Mesodermal cell (in vitro differentiated cells): ENCODE measurements at regions not wholly inside any gene's neighbourhood (a gene's known extent, or its start where the extent isn't known, plus 50 kb on each side); places are given as distances from the start of the nearest gene placed in this dataset.

Experiments used
- H3K27ac ChIP-seq: 2 replicates; pipeline ENCODE4 v1.7.0; 2013; ENCODE audit warnings: mild to moderate bottlenecking, low read depth, low read length, moderate library complexity; ENCODE audit not compliant: severe bottlenecking
- H3K36me3 ChIP-seq: 2 replicates; pipeline ENCODE4 v1.7.1; 2013; ENCODE audit warnings: mild to moderate bottlenecking, low read length, moderate library complexity; ENCODE audit not compliant: control insufficient read depth, insufficient read depth
- H3K4me1 ChIP-seq: one replicate; pipeline ENCODE4 v1.7.1; 2013; ENCODE audit warnings: mild to moderate bottlenecking, low read length; ENCODE audit not compliant: insufficient read depth, control insufficient read depth, poor library complexity, severe bottlenecking
- H3K4me3 ChIP-seq: 2 replicates; pipeline ENCODE4 v1.7.0; 2013; ENCODE audit warnings: low read length, control low read depth, mild to moderate bottlenecking; ENCODE audit not compliant: insufficient read depth, poor library complexity, severe bottlenecking; ENCODE audit errors: extremely low read depth
- H3K9me3 ChIP-seq: 2 replicates; pipeline ENCODE4 v1.7.1; 2013; ENCODE audit warnings: mild to moderate bottlenecking, low read length, moderate library complexity; ENCODE audit not compliant: control insufficient read depth
- WGBS, 2 experiments: methylation state at CpG; one replicate each; pipeline ENCODE4 v1.1.5; 2013; ENCODE audit warnings: missing lambda C conversion rate in 2 of 2; ENCODE audit not compliant: insufficient coverage in 2 of 2; 5-methylcytosine and 5-hydroxymethylcytosine counted together

GRCh38 chr18:34633368-34633767 lies 76.7 kb upstream of the DTNA start:
- WGBS, 2 experiments: no CpG with 5 or more reads among the region's 1 CpG
- H3K9me3 ChIP-seq: no peaks in the 10 kb centered on the region
- no peaks in the 10 kb centered on the region for H3K4me1 ChIP-seq
- no peak overlapping the region for H3K27ac ChIP-seq
- H3K36me3 ChIP-seq: no peaks in the 10 kb centered on the region
- no peak overlapping the region for H3K4me3 ChIP-seq

- no peaks in the 10 kb centered on the region for H3K36me3 ChIP-seq
- no peaks in the 10 kb centered on the region for H3K9me3 ChIP-seq
- H3K27ac ChIP-seq: no peak overlapping the region
- no peaks in the 10 kb centered on the region for H3K4me1 ChIP-seq
- H3K4me3 ChIP-seq: no peak overlapping the region
- 50% methylated on average over 2 of the region's 3 CpGs; no CpG with 5 or more reads in 1 of the 2 experiments for WGBS, 2 experiments
Observed at GRCh38 chr18:34637094-34637801, 72.8 kb upstream of the DTNA start.

- WGBS, 2 experiments: no CpG with 5 or more reads among the region's 1 CpG
- H3K36me3 ChIP-seq: no peaks in the 10 kb centered on the region
- no peak overlapping the region for H3K27ac ChIP-seq
- H3K4me1 ChIP-seq: no peaks in the 10 kb centered on the region
- H3K9me3 ChIP-seq: no peaks in the 10 kb centered on the region
- no peak overlapping the region for H3K4me3 ChIP-seq
Observed at GRCh38 chr18:34639687-34640086, 70.4 kb upstream of the DTNA start.

- Histone ChIP-seq H3K36me3 (no peaks in the 10 kb centered on the region), H3K4me3 (no peak overlapping the region), H3K9me3 (no peaks in the 10 kb centered on the region), H3K27ac (no peak overlapping the region), H3K4me1 (no peaks in the 10 kb centered on the region)
- 80 to 100% methylated on average over 1 of the region's 1 CpG for WGBS, 2 experiments
Observed at GRCh38 chr18:34640276-34640675, 69.8 kb upstream of the DTNA start.

GRCh38 chr18:34643989-34644388 lies 66.1 kb upstream of the DTNA start:
- Histone ChIP-seq H3K4me1 (peaks cover 1% of the 10 kb centered on the region), H3K27ac (no peak overlapping the region), H3K9me3 (no peaks in the 10 kb centered on the region), H3K36me3 (no peaks in the 10 kb centered on the region), H3K4me3 (no peak overlapping the region)
- no CpG with 5 or more reads among the region's 2 CpGs for WGBS, 2 experiments

GRCh38 chr18:34647251-34647650 lies 62.8 kb upstream of the DTNA start:
- no peak overlapping the region for H3K4me3 ChIP-seq
- H3K9me3 ChIP-seq: no peaks in the 10 kb centered on the region
- WGBS, 2 experiments: 100% methylated on average over 1 to 3 of the region's 4 CpGs
- no peaks in the 10 kb centered on the region for H3K36me3 ChIP-seq
- H3K4me1 ChIP-seq: peaks cover 23% of the 10 kb centered on the region
- no peak overlapping the region for H3K27ac ChIP-seq

- 73 to 96% methylated on average over 2 of the region's 3 CpGs for WGBS, 2 experiments
- H3K9me3 ChIP-seq: no peaks in the 10 kb centered on the region
- no peaks in the 10 kb centered on the region for H3K36me3 ChIP-seq
- H3K27ac ChIP-seq: no peak overlapping the region
- peaks cover 23% of the 10 kb centered on the region for H3K4me1 ChIP-seq
- H3K4me3 ChIP-seq: no peak overlapping the region
Observed at GRCh38 chr18:34648269-34648985, 61.7 kb upstream of the DTNA start.

- Histone ChIP-seq H3K9me3 (no peaks in the 10 kb centered on the region), H3K27ac (no peak overlapping the region), H3K4me3 (no peak overlapping the region), H3K4me1 (peaks cover 23% of the 10 kb centered on the region), H3K36me3 (no peaks in the 10 kb centered on the region)
- 82 to 94% methylated on average over 2 of the region's 4 CpGs for WGBS, 2 experiments
Observed at GRCh38 chr18:34649080-34649479, 61.0 kb upstream of the DTNA start.

- Histone ChIP-seq H3K9me3 (no peaks in the 10 kb centered on the region), H3K4me1 (peaks cover 23% of the 10 kb centered on the region), H3K27ac (no peak overlapping the region), H3K36me3 (no peaks in the 10 kb centered on the region), H3K4me3 (no peak overlapping the region)
- WGBS, 2 experiments: 50 to 56% methylated on average over 2 to 3 of the region's 5 CpGs
Observed at GRCh38 chr18:34650121-34650545, 60.0 kb upstream of the DTNA start.

- no peaks in the 10 kb centered on the region for H3K9me3 ChIP-seq
- 87 to 100% methylated on average over 2 to 5 of the region's 6 CpGs for WGBS, 2 experiments
- H3K4me1 ChIP-seq: peaks cover 28% of the 10 kb centered on the region
- no peaks in the 10 kb centered on the region for H3K36me3 ChIP-seq
- no peak overlapping the region for H3K27ac ChIP-seq
- no peak overlapping the region for H3K4me3 ChIP-seq
Observed at GRCh38 chr18:34651586-34652369, 58.3 kb upstream of the DTNA start.
